A549 (cell line): ENCODE measurements at regions not wholly inside any gene's neighbourhood (a gene's known extent, or its start where the extent isn't known, plus 50 kb on each side); places are given as distances from the start of the nearest gene placed in this dataset.
A peak's percentile ranks its signal among the peaks of the same experiment; 100 is the strongest.

Experiments used
- ATAC-seq, 2 experiments: fragments of 200-7000 bp in 1 of 2; fragments of >200 bp in 1 of 2; cut with Nextera tagmentation in 1 of 2; cut with Tn5 transposase in 1 of 2; 3 replicates each; pipeline versions ENCODE4 v1.8.0 to v1.9.1; 2018 to 2020; ENCODE audit warnings: mild to moderate bottlenecking in 1 of 2, moderate library complexity in 1 of 2
- CTCF ChIA-PET: fragments of 300-600 bp; sonication (Branson Sonifier 250); formaldehyde crosslinking; extraction: SDS; loops from one replicate; lab custom pipeline; 2021; ENCODE audit warnings: antibody characterized with exemption, inconsistent platforms; lab: Yijun Ruan, JAX
- POLR2A ChIA-PET: fragments of 350-600 bp; formaldehyde crosslinking; extraction: SDS; loops from one replicate; lab custom pipeline; 2021; ENCODE audit warnings: antibody characterized with exemption, inconsistent platforms; lab: Yijun Ruan, JAX
- DNase-seq, 2 experiments: peaks; one replicate each; pipeline versions ENCODE4 v3.0.0 to v3.0.0-alpha.2; 2011 to 2016; ENCODE audit warnings: low read depth in 1 of 2, low spot score in 1 of 2
- FAIRE-seq: peaks from 2 replicates; lab custom pipeline; 2011; peaks lifted over from hg19 to GRCh38; lab: Jason Lieb, UNC
- H3K27ac ChIP-seq, 2 experiments: fragments of >200 bp; sonication (Bioruptor Twin); formaldehyde crosslinking; 3 replicates each; pipeline ENCODE4 v1.5.1; 2016 to 2017
- H3K4me1 ChIP-seq: fragments of >200 bp; sonication (Bioruptor Twin); formaldehyde crosslinking; 3 replicates; pipeline ENCODE4 v1.6.1; 2016
- H3K4me2 ChIP-seq: fragments of >200 bp; sonication (Bioruptor Twin); formaldehyde crosslinking; 3 replicates; pipeline ENCODE4 v1.6.1; 2016
- H3K4me3 ChIP-seq: fragments of >200 bp; sonication (Bioruptor Twin); formaldehyde crosslinking; 3 replicates; pipeline ENCODE4 v1.5.1; 2016
- H3K9me3 ChIP-seq: fragments of >200 bp; sonication (Bioruptor Twin); formaldehyde crosslinking; 3 replicates; pipeline ENCODE4 v1.6.1; 2016
- CBX2 ChIP-seq: fragments of 200-600 bp; sonication (generic); IDR thresholded peaks from 2 replicates; pipeline ENCODE4 v1.6.1; 2016; ENCODE audit warnings: low read depth, mild to moderate bottlenecking, borderline replicate concordance
- CHD2 ChIP-seq: fragments of 150-350 bp; IDR thresholded peaks from 2 replicates; pipeline ENCODE4 v1.6.1; 2014; ENCODE audit warnings: low read length; ENCODE audit not compliant: partially characterized antibody
- CHD4 ChIP-seq: fragments of 200-600 bp; sonication (generic); IDR thresholded peaks from 2 replicates; pipeline ENCODE4 v1.6.1; 2016; ENCODE audit warnings: antibody characterized with exemption, mild to moderate bottlenecking, borderline replicate concordance
- EHF ChIP-seq: fragments of 250-450 bp; sonication (Bioruptor Pico); IDR thresholded peaks from 2 replicates; pipeline ENCODE4 v1.5.0; 2020; ENCODE audit warnings: mild to moderate bottlenecking
- EHMT2 ChIP-seq: fragments of 200-600 bp; sonication (generic); IDR thresholded peaks from 2 replicates; pipeline ENCODE4 v1.6.1; 2016; ENCODE audit warnings: antibody characterized with exemption, low read depth, mild to moderate bottlenecking, moderate library complexity
- EP300 ChIP-seq, 2 experiments: fragments of >200 bp; sonication (Bioruptor Twin); formaldehyde crosslinking; IDR thresholded peaks; 2 replicates in 1 of 2; 3 replicates in 1 of 2; pipeline ENCODE4 v1.6.1; 2016 to 2017
- ESRRA ChIP-seq: fragments of 150-350 bp; IDR thresholded peaks from 2 replicates; pipeline ENCODE4 v1.6.1; 2014; ENCODE audit warnings: mild to moderate bottlenecking, low read length, borderline replicate concordance
- FOSL2 ChIP-seq, 2 experiments: fragments of 450-650 bp in 1 of 2; fragments of >200 bp in 1 of 2; sonication (Bioruptor Twin) in 1 of 2; formaldehyde crosslinking; IDR thresholded peaks; 2 replicates each; pipeline versions ENCODE4 v1.5.0 to v1.6.1; 2016 to 2020; ENCODE audit warnings: mild to moderate bottlenecking in 1 of 2, moderate library complexity in 1 of 2
- GATA3 ChIP-seq: IDR thresholded peaks from 2 replicates; pipeline ENCODE4 v1.6.1; 2012; ENCODE audit warnings: borderline replicate concordance
- HDAC2 ChIP-seq: fragments of 200-600 bp; sonication (generic); IDR thresholded peaks from 2 replicates; pipeline ENCODE4 v1.6.1; 2016
- HMGXB4 ChIP-seq: fragments of 250-450 bp; sonication (Bioruptor Pico); IDR thresholded peaks from 2 replicates; pipeline ENCODE4 v1.5.0; 2021; ENCODE audit warnings: mild to moderate bottlenecking, moderate library complexity, borderline replicate concordance
- HOXB5 ChIP-seq: fragments of 250-450 bp; sonication (Bioruptor Pico); IDR thresholded peaks from 2 replicates; pipeline ENCODE4 v1.5.0; 2020; ENCODE audit warnings: mild to moderate bottlenecking, moderate library complexity
- JUN ChIP-seq, 2 experiments: fragments of >200 bp; sonication (Bioruptor Twin); formaldehyde crosslinking; IDR thresholded peaks; 2 replicates in 1 of 2; 3 replicates in 1 of 2; pipeline ENCODE4 v1.6.1; 2016 to 2017
- JUNB ChIP-seq: fragments of >200 bp; sonication (Bioruptor Twin); formaldehyde crosslinking; IDR thresholded peaks from 2 replicates; pipeline ENCODE4 v1.6.1; 2016
- KDM1A ChIP-seq: fragments of 200-600 bp; sonication (generic); IDR thresholded peaks from 2 replicates; pipeline ENCODE4 v1.6.1; 2016; ENCODE audit warnings: low read depth, mild to moderate bottlenecking
- KDM5A ChIP-seq: fragments of 200-600 bp; sonication (generic); IDR thresholded peaks from 2 replicates; pipeline ENCODE4 v1.6.1; 2016; ENCODE audit warnings: antibody characterized with exemption, mild to moderate bottlenecking
- MAFK ChIP-seq: fragments of 450-650 bp; IDR thresholded peaks from 2 replicates; pipeline ENCODE4 v1.6.1; 2014; ENCODE audit not compliant: partially characterized antibody
- PHF8 ChIP-seq: fragments of 200-600 bp; sonication (generic); IDR thresholded peaks from 2 replicates; pipeline ENCODE4 v1.6.1; 2016; ENCODE audit warnings: low read depth, mild to moderate bottlenecking, antibody characterized with exemption, moderate library complexity, borderline replicate concordance
- POLR2AphosphoS2 ChIP-seq: conservative IDR thresholded peaks from 2 replicates; pipeline ENCODE4 v1.6.1; 2012; ENCODE audit warnings: low read length, improper control_type of control experiment, inconsistent platforms
- RAD21 ChIP-seq, 2 experiments: fragments of >200 bp in 1 of 2; sonication (Bioruptor Twin) in 1 of 2; formaldehyde crosslinking in 1 of 2; IDR thresholded peaks in 1 of 2; conservative IDR thresholded peaks in 1 of 2; 2 replicates in 1 of 2; 3 replicates in 1 of 2; pipeline ENCODE4 v1.6.1; 2012 to 2018; ENCODE audit warnings: inconsistent platforms in 1 of 2
- RCOR1 ChIP-seq: fragments of 150-350 bp; IDR thresholded peaks from 2 replicates; pipeline ENCODE4 v1.6.1; 2014; ENCODE audit warnings: antibody characterized with exemption, low read length, low read depth
- REST ChIP-seq: fragments of 200-600 bp; sonication (generic); IDR thresholded peaks from 2 replicates; pipeline ENCODE4 v1.6.1; 2016; ENCODE audit warnings: antibody characterized with exemption, mild to moderate bottlenecking, moderate library complexity
- TFCP2L1 ChIP-seq: fragments of 250-450 bp; sonication (Bioruptor Pico); IDR thresholded peaks from 2 replicates; pipeline ENCODE4 v1.5.0; 2021; ENCODE audit warnings: mild to moderate bottlenecking
- ZSCAN20 ChIP-seq: fragments of 250-450 bp; sonication (Bioruptor Pico); IDR thresholded peaks from 2 replicates; pipeline ENCODE4 v1.8.0; 2022; ENCODE audit warnings: mild to moderate bottlenecking, moderate library complexity
- WGBS: methylation state at CpG from one replicate; pipeline ENCODE4 v1.1.6; 2017; ENCODE audit errors: missing lambda C conversion rate; 5-methylcytosine and 5-hydroxymethylcytosine counted together

- ATAC-seq (no peak), FAIRE-seq (no peak), DNase-seq (no peak)
- POLR2A ChIA-PET, result interaction anchor here (1.4 kb wide), 1 partner anchor 69 kb away, joined by 6 read pairs; the partner anchor contains the start of gene YWHAQ
- Histone ChIP-seq H3K9me3 (no peaks in the 10 kb centered on the region), H3K27ac (peak overlapping the region; percentile 74 to 91; a peak in 5 of 6 replicates), H3K4me1 (peaks cover 59% of the 10 kb centered on the region), H3K4me2 (peak overlapping the region; percentile 26; the same call in 1 of the 3 replicates), H3K4me3 (no peak overlapping the region)
- TF ChIP-seq KDM5A (no peak), KDM1A (no peak), ESRRA (no peak), RAD21 (conservative IDR thresholded peaks at IDR 0.05 in 1 of 2, IDR thresholded peaks at IDR 0.05 in 1 of 2) (no peak), REST (no peak), CBX2 (no peak), EHF (no peak), EP300 (IDR thresholded peaks at IDR 0.05) (no peak), TFCP2L1 (no peak), PHF8 (no peak), FOSL2 (IDR thresholded peaks at IDR 0.05) (no peak), FOSL2 (CRISPR knock-in tag; IDR thresholded peaks at IDR 0.05) (no peak), POLR2AphosphoS2 (no peak), GATA3 (no peak), HMGXB4 (CRISPR knock-in tag) (no peak), EHMT2 (no peak), MAFK (no peak), HOXB5 (no peak), JUNB (no peak)
- 82% methylated on average over 4 of the region's 4 CpGs for WGBS
- CTCF ChIA-PET, result interaction anchor here (1.6 kb wide), 1 partner anchor 29 kb away, joined by 3 read pairs; no protein-coding TSS in a partner anchor
Observed at GRCh38 chr2:9700109-9700495, 69.3 kb upstream of the YWHAQ start.

GRCh38 chr2:9702604-9703084, 71.8 kb upstream of the YWHAQ start:
- FAIRE-seq, result no peak
- no peak for DNase-seq
- H3K4me2 ChIP-seq, result peak overlapping the region; percentile 83

More at GRCh38 chr2:9702604-9703084, 71.8 kb upstream of the YWHAQ start:
- ChIA-PET CTCF (interaction anchor here (0.6 to 3.8 kb wide), 17 partner anchors 8 to 170 kb away, joined by 3 to 27 read pairs (median 5); no protein-coding TSS in a partner anchor), POLR2A (interaction anchor here (0.6 to 2.6 kb wide), 7 partner anchors 27 to 148 kb away, joined by 3 to 44 read pairs (median 7); partner anchors contain the start of genes ADAM17 and YWHAQ)
- Histone ChIP-seq H3K9me3 (no peaks in the 10 kb centered on the region), H3K27ac (peak overlapping the region; percentile 91 to 95), H3K4me3 (no peak overlapping the region), H3K4me1 (peaks cover 48% of the 10 kb centered on the region)
- 71% methylated on average over 3 of the region's 3 CpGs for WGBS
- no peak for ATAC-seq
- no peak for TF ChIP-seq EHF
- peak; percentile 93; the same call in 1 of the 2 replicates for TF ChIP-seq HDAC2
- peak in 1 of 2 experiments; percentile 32; a peak in 1 of 5 replicates for TF ChIP-seq JUN (IDR thresholded peaks at IDR 0.05)
- peak; percentile 98; the same call in 1 of the 2 replicates for TF ChIP-seq CHD4
- TF ChIP-seq KDM1A, result peak; percentile 99
- no peak for TF ChIP-seq CHD2
- TF ChIP-seq RCOR1, result peak; percentile 90
- TF ChIP-seq ZSCAN20 (CRISPR knock-in tag), result peak; percentile 42; the same call in 1 of the 2 replicates
